ENCODE measurements at regions not wholly inside any gene's neighbourhood (a gene's known extent, or its start where the extent isn't known, plus 50 kb on each side); places are given as distances from the start of the nearest gene placed in this dataset.

GRCh38 chr1:34283142-34283541 lies 106.4 kb downstream of the C1orf94 start:
- TF ChIP-seq REST (IDR thresholded peaks at IDR 0.05; ENCODE audit: insufficient read depth in 1 of 2, low read depth in 2 of 2, low read length in 2 of 2) (no peak), TAF1 (IDR thresholded peaks at IDR 0.05; ENCODE audit: borderline replicate concordance, insufficient read depth, low read length) (no peak)

Data from PFSK-1 (cell line).